Middle frontal gyrus (tissue), 1 donor: ENCODE measurements at regions not wholly inside any gene's neighbourhood (a gene's known extent, or its start where the extent isn't known, plus 50 kb on each side); places are given as distances from the start of the nearest gene placed in this dataset.

Experiments
- DNase-seq: peaks from one replicate; pipeline ENCODE4 v3.0.0-alpha.2; 2015; ENCODE audit warnings: low spot score; ENCODE audit errors: extremely low spot score

DNA sequence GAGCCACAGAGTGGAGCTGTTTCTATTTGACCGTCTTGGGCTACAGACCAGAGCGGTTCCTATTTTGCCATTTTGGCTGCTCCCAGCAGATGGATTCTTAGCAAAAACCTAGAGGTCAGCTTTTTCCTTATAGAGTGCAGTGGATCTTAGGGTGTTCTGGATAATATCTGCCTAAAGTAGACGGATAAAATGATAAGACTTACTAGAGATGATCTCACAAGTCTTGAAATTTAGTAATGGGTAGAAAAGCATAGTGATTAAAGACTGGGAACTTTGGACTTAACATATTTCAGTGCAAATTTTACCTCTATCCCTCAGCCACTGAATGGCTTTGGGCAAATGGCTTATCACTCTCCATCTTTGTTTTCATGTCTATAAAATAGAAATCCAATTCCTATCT lies 439.8 kb downstream of the ADGRL2 start:
- no peak for DNase-seq

DNA sequence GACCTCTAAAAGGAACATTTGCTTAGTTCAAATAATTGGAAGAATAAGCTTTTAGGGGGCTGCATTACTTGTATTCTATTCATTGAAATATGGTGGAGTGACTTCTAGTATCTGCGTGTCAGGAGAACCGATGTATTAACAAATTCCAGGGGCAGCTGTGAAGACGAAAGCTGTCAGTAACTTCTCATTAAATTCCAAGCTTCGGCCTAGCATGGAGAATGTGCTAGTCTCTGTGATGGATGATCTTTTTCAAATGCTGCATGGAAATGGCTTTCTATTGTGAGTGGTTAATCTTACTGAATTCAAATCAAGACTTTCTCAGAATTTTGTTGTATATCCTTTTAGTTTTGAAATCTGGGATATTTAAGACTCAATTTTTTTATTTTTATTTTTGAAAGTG lies 429.9 kb downstream of the ADGRL2 start:
- DNase-seq = no peak

DNA sequence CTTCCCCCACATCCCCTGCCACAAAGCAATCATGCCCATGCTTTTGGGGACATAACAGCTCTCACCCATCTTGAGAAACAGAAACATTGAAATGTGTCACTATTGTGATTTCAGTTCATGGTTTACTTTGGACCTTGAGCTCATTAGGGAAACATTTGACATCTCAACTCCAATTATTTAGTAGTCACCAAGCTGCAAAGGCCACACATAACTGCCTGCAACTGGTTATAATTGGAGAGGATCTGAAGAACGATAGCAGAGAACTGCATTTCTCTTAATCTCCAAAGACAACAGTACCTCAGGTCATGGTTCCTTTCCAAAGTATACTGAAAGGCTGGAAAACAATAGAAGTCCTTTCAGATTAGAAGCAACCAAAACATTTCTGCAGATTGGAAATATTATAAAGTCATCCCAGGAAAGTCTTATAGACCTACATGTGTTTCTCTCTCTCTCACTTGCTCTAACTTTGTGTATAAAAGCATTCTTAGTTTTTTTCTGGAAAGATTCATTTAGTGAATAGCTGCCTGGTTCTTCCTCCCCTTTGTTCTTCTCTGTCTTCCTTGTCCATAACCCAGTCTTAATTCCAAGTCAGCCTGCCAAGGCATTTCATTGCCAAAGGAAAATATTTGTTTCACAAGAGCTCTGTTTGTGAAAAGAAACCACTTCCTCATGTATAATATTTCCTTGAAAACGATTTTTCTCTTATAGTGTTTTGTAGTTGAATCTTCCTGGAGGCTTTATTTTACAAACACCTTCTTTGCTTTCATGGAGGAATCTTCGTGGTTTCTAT lies 426.8 kb downstream of the ADGRL2 start:
- DNase-seq = no peak

DNA sequence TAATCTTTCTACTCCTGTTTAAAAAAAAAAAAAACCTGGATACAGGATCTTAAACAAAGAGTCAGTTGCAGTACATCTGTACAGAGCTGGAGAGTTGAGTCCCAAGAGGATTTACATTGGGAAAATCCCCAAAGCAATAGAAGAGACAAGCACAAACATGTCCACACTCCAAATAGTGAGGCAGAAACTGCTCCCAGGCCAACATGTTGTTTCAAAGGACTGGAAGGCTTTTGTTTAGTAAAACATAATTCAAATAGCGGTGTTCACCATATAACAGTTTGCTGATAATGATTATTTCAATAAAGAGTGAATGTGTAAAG lies 425.4 kb downstream of the ADGRL2 start:
- DNase-seq = no peak

DNA sequence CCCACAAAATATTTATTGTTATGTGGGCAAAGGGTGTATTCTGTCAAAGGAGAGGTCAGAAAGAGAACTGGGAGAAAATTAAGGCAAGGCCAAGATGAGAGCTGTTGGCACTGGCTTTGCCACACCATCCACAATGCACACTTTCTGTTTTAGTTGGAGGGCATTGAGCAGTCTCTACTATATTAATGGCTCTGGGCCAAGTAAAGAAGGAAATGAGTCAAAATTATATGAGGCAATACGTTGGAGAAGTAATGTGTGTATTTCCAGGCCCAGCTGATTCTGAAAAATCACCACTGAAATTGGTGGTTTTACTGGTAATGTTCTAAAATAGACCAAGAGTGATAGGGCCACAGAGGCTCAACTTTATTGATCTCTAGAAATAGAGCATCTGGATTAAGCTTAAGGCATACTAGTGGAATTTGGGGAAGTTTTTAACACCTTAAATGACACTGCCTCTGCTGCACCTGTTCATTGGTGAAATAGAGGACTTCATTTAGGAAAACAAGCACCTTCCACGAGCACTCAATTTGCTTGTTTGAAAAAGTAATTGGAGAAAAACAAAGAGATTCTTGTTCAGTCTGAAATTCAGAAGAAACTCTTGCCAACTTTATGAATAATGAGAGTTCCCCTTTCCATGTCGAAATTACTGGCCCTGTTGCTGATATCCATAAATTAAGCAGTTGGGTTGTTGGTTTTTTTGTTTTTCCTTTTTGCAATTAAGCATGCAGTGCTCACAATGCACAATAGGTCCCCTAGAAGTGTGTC lies 424.9 kb downstream of the ADGRL2 start:
- no peak for DNase-seq

DNA sequence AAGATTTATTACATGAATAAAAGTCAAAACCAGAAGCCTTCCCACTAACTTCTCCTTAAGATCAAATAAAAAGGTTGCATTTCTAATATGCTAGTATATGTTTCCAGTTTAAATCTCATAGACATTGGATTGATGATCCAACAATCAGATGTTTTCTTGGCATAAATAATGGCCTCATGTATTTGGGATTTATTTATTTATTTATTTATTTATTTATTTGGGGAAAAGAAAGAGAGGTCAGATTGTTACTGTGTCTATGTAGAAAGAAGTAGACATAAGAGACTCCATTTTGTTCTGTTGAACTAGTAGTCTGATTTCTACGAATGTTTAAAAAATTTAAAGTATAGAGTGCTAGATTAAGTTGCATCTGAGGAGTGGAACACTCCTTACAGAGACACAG lies 422.4 kb downstream of the ADGRL2 start:
- DNase-seq = no peak

DNA sequence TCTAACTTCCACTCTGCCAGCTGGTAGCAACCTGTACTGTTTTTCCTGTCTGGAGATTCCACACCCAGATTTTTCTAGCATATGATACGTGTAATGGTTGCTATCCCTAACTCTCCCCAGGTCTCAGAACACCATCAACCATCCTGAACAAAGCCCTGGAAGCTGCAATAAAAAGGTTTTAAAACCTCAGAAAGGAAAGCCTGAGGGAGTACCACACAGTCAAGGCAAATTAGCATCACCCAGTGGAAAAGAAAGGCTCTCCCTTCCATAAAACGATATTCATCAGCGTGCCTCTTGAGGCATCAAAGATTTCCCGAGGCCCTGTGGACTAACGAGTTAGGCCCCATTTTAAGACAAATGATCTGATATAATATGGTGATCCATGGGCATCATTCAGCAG lies 421.0 kb downstream of the ADGRL2 start:
- no peak for DNase-seq

DNA sequence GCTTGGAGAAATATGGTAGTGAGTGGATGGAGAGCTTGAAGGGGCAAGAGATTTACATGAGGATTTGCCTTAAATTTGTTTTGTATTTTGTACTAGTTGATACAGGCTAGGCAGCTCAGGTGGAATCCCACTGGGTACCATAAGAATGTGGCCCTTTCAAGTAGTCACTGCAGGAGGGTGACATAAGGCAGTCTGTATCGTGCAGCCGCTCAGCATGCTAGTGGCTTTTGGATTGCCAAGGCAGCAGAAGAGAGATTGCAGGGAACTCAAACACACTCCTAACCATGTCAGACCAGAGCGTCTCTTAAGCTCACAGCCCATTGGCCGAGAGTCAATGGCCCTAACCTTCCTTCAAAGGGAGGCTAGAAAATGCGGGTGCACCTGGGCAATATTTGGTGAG lies 420.0 kb downstream of the ADGRL2 start:
- no peak for DNase-seq

DNA sequence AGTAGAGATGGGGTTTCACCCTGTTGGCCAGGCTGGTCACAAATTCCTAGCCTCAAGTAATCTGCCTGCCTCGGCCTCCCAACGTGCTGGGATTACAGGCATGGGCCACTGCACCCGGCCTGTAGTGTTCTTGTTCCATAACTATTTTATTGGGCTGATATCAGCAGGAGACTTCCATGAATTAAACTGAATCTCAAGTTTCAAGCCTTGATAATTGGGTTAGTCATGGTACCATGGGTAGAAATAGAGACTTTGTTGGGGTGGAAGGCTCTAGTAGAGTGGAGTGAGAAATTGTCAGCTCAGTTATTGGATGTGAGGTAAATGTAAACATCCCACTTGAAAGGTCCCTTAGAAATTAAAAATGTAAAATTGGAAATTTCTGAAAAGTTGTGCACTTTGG lies 419.1 kb downstream of the ADGRL2 start:
- DNase-seq = no peak

DNA sequence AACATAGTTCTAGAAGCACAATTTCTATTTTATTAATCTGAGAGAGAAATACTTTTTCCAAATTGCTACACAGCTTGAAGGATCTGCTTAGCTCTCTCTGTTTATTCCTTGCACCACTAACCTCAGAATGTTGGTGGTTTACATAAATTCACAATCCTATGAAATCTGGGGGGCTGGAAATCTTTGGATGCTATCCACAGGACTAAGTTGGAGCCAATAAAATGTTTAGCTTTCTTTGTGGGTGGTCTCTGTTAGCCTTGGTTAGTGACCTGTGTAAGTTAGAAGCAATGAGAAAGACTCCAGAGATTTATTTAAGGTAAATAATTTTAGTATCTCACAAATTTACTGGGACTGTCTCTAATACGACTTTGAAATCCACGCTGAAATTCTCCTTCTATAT lies 418.1 kb downstream of the ADGRL2 start:
- DNase-seq = no peak

DNA sequence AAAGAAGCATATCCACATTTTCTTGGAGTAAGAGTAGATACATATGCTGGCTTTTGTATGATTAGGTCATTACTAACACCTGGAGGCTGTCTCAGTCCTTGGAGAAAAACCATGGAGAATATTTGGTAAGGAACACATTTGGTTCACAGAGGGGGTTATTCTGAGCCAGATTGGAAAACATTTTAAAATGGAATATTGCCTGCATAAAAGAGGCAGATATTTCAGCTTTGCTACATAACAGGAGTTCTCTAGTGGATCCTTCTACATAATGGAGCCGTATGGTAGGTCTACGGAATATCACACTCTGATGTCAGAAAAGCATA lies 415.1 kb downstream of the ADGRL2 start:
- DNase-seq = no peak

DNA sequence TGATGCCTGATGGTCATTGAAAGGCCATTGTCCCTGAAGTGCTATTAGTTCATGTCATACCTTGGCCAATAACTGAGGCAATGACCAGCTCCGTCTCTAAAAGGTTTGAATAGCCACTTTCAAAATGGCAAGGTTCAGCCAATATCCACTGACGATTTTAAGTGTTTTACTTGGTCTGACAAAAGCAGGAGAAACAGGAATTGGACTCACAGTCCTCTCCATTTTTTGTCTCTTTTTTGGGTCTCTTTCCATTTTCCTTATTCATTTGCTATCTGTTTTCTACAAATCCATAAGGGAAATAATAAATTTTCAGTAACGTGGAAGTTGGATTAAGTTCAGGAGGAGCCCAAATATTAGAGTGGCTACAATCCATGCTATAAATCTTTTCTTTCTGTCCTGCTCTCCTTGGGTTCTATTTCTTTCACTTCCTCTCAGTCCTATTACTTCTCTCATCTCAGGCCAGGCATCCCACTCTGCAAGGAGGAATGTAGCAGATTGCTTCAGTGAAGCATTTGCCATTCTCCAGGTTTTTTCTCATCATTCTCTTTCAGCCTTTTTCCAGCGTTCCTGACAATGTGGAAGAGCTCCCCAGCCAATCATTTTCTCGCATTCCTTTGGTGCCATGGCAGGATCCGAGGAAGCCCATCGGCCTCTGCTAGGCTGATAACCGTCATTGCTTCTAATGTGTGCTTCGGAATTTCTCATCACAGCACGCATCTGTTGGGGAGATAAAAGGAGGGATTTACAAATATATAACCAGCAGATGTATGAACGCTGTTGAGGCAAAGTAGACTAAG lies 414.5 kb downstream of the ADGRL2 start:
- DNase-seq = no peak

DNA sequence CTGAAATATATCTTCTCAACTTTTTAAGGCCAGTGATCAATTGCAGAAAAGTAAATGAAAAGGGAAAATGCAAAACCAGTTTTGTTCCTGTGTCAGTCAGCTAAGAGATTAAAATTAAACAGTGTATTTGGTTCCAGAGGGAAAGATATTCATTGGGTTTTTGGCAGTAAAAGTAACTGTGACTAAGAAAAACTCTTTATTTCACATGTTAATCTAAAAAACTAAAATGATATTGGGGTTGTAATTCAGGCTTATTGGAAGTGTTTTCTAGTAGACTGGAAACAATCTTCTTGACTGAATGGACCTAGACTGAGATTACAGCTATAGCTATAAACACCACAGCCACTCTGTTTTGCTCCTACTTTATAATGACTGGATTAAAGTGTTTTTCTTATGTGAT lies 413.9 kb downstream of the ADGRL2 start:
- DNase-seq = no peak

DNA sequence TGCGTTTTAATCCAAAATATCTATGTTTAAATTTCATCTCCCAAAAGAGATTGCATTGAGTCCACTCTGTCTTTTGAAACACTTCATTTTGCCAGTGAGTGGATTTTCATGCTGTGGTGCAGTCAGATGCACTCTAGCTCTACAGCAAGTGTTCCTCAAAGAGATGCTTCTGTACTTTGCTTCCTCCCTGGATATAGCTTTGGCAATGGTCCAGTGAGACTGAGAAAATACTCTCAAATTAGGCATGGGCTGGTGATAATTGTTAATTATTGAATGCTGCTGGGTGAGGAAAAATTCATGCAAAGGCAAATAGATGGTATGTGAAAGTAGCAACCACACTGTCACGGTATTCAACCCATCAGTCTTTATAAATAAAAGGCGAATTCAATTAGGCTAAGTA lies 396.9 kb downstream of the ADGRL2 start:
- no peak for DNase-seq

DNA sequence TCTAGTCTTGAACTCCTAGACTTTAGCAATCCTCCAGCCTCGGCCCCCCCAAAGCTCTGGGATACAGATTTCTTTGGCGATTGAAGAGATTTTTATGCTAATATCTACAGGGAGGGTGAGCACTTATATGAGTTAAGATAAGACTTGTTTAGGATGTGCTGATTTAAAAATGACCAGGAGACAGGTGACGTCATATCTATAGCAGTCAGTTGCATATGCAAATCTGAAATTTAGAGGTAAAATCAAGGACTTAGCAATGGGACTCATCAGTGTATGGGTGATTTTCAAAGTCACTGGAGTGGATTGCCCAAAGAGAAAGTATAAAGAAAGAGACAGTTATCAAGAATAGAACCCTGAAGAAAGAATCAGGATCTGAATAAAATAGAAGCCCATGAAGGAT lies 394.5 kb downstream of the ADGRL2 start:
- DNase-seq = no peak

DNA sequence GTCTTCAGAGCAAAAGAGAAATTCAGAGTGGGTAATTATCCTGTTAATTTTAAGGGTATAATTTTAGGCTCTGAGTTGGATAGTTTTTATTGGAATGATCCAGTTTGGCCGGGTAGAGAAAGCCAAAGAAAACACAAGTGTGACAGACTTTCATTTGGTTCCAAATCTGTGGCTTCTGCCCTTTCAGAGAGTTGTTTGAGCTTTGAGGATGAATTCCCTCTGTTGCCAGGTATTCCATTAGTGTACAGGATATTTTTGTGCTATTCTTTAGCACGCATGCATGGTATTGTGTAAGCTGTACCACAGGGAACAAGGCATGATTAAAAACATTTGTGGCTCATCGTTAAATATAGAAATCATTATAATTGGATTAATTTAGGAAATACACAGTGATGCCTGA lies 384.4 kb downstream of the ADGRL2 start:
- DNase-seq = no peak

DNA sequence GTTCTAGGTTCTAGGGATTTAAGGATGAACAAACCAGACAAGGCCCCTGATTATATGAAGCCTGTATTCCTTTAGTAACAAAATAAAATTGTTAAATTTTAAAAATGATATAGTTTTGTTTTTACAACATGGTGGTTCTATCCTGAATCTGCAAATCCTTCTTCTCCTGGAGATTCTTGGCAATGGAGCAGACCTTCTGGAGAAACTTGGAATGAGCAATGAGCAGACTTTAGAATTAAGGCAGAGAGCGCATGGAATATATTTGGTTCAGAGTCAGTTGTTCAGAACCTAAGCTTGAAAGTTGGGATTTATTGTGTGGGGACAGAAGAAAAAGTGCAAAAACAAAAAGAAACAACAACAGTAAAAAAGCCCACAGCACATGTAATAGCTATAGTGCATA lies 381.1 kb downstream of the ADGRL2 start:
- DNase-seq = no peak

DNA sequence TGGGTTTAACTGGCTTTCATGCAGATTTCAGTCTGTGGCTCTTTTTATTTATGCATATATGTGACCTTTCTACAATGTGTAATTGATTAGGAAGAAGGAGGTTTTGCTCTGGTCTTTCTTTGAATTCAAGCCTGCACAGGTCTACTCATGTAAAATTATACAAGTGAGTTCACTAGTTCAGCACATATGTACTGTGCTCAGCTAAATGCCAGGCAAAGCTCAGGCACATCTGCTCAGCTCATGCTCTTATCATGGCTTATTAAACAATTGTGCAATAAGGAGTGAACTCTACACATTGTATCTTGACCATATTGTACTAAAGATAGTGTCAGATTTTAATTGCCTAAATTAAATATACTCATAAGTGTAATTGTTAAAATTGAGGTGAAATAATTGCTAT lies 378.4 kb downstream of the ADGRL2 start:
- DNase-seq = no peak

DNA sequence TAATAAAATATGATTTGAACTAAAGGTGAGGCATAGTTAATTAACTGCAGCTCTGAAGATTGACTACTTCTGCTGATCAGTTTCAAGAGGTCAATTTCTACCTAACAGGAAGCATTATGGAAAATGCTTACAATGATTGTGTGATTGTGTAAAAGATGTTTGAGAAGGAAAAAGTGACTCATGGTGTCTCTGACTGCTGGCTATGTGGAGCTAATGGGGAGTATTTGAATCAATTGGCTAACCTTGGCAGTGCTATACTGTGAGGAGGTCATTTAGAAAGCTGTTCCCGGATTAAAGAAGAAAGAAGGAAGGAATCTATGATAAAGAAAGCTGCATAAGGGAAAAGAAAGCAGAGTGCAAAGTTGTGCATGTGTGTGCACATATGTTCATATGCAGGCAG lies 376.5 kb downstream of the ADGRL2 start:
- no peak for DNase-seq

DNA sequence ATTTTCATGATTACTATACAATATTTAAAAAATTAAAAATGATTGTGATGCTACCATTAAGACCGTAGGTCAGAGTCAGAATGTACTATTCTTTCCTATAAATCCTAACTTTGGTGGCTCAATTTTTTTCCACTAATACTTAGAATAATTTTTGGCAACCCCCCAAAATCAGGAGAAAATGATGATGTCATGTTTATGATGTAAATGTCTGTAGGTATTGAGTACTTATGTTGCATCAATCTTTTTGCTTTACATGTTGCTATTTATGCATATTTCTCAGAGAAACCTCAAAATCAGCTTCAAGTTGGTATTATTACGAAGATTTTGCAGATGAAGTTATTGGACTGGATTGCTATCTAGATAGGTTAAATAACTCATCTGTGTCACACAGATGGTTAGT lies 371.2 kb downstream of the ADGRL2 start:
- no peak for DNase-seq

DNA sequence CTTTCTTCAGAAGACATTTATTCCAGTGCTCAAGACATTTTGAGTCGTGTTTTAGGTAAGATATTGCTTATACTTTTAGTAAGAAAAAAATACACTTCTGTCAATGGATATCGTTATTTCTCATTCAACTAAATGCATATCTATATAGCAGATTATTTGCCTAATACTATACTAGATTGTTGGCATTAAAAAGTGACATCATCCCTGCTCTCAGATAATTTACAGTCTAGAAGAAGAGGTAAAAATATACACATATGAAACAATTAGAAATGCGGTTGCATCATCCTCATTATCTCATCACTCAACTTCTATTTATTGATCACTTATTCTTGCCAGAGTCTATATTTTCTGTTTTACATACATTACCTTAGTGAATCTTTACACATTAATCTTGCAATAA lies 367.7 kb downstream of the ADGRL2 start:
- DNase-seq = no peak

DNA sequence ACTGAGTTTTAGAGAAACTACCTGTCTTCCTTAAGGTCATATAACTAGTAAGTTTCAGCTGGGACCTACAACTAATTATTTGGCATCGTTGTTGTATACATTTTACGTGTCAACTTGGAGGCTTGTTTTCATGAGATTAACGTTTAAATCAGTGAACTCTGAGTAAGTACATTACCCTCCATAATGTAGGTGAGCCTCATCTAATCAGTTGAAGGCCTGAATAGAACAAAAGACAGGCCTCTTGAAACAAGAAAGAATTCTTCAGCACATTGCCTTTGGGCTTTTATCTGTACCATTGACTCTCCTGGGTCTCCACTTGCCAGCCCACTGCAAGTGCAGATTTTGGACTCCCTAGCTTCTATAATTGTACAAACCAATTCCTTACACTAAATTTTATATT lies 364.6 kb downstream of the ADGRL2 start:
- DNase-seq = no peak
